ENCODE measurements at regions not wholly inside any gene's neighbourhood (a gene's known extent, or its start where the extent isn't known, plus 50 kb on each side); places are given as distances from the start of the nearest gene placed in this dataset.

- intact Hi-C loops (cut with DNase I), result no loop called here
- ATAC-seq (no peak), DNase-seq (no peak)
Measured at GRCh38 chr4:24003496-24003895, 113.6 kb upstream of the PPARGC1A start.

- intact Hi-C loops (cut with DNase I), result no loop called here
- no peak for DNase-seq
- ATAC-seq, result no peak
Measured at GRCh38 chr4:24002330-24002966, 112.6 kb upstream of the PPARGC1A start.

- ATAC-seq (no peak), DNase-seq (no peak)
- intact Hi-C loops (cut with DNase I), result no loop called here
Measured at GRCh38 chr4:24001486-24002329, 111.9 kb upstream of the PPARGC1A start.

- DNase-seq (no peak), ATAC-seq (no peak)
- intact Hi-C loops (cut with DNase I), result no loop called here
Measured at GRCh38 chr4:24000470-24000831, 110.6 kb upstream of the PPARGC1A start.

GRCh38 chr4:23999714-24000469, 110.0 kb upstream of the PPARGC1A start:
- DNase-seq, result no peak
- intact Hi-C loops (cut with DNase I), result no loop called here

GRCh38 chr4:23993373-23993772, 103.5 kb upstream of the PPARGC1A start:
- ATAC-seq, result no peak
- no peak for DNase-seq
- intact Hi-C loops (cut with DNase I), result no loop called here

More at GRCh38 chr4:23999714-24000469, 110.0 kb upstream of the PPARGC1A start:
- no peak for ATAC-seq

GRCh38 chr4:23991444-23991843, 101.6 kb upstream of the PPARGC1A start:
- DNase-seq (no peak), ATAC-seq (no peak)
- intact Hi-C loops (cut with DNase I), result no loop called here

GRCh38 chr4:23986270-23986669, 96.4 kb upstream of the PPARGC1A start:
- ATAC-seq, result no peak
- DNase-seq, result no peak
- intact Hi-C loops (cut with DNase I), result no loop called here

- intact Hi-C loops (cut with DNase I), result no loop called here
- no peak for DNase-seq
Measured at GRCh38 chr4:23981328-23981727, 91.5 kb upstream of the PPARGC1A start.

GRCh38 chr4:23979534-23979933, 89.7 kb upstream of the PPARGC1A start:
- intact Hi-C loops (cut with DNase I), result no loop called here

More at GRCh38 chr4:23981328-23981727, 91.5 kb upstream of the PPARGC1A start:
- no peak for ATAC-seq

GRCh38 chr4:23978002-23978401, 88.2 kb upstream of the PPARGC1A start:
- DNase-seq (no peak), ATAC-seq (no peak)
- intact Hi-C loops (cut with DNase I), result no loop called here

More at GRCh38 chr4:23979534-23979933, 89.7 kb upstream of the PPARGC1A start:
- ATAC-seq (no peak), DNase-seq (no peak)

GRCh38 chr4:23976423-23976822, 86.6 kb upstream of the PPARGC1A start:
- DNase-seq (no peak), ATAC-seq (no peak)
- intact Hi-C loops (cut with DNase I), result no loop called here

- ATAC-seq, result no peak
- intact Hi-C loops (cut with DNase I), result no loop called here
Measured at GRCh38 chr4:23973308-23973855, 83.5 kb upstream of the PPARGC1A start.

GRCh38 chr4:23972805-23973204, 83.0 kb upstream of the PPARGC1A start:
- ATAC-seq (no peak), DNase-seq (no peak)
- intact Hi-C loops (cut with DNase I), result no loop called here

More at GRCh38 chr4:23973308-23973855, 83.5 kb upstream of the PPARGC1A start:
- no peak for DNase-seq

GRCh38 chr4:23972187-23972586, 82.3 kb upstream of the PPARGC1A start:
- intact Hi-C loops (cut with DNase I), result no loop called here
- ATAC-seq (no peak), DNase-seq (no peak)

- DNase-seq (no peak), ATAC-seq (no peak)
- intact Hi-C loops (cut with DNase I), result no loop called here
Measured at GRCh38 chr4:23970201-23970850, 80.5 kb upstream of the PPARGC1A start.

GRCh38 chr4:23969635-23970145, 79.8 kb upstream of the PPARGC1A start:
- intact Hi-C loops (cut with DNase I), result no loop called here
- ATAC-seq (no peak), DNase-seq (no peak)

GRCh38 chr4:23967281-23967680, 77.4 kb upstream of the PPARGC1A start:
- DNase-seq (no peak), ATAC-seq (no peak)
- intact Hi-C loops (cut with DNase I), result no loop called here

GRCh38 chr4:23966725-23967124, 76.9 kb upstream of the PPARGC1A start:
- intact Hi-C loops (cut with DNase I), result no loop called here
- ATAC-seq (no peak), DNase-seq (no peak)
